Body of pancreas (tissue), 4 donors: ENCODE measurements at regions not wholly inside any gene's neighbourhood (a gene's known extent, or its start where the extent isn't known, plus 50 kb on each side); places are given as distances from the start of the nearest gene placed in this dataset.

Experiments
- POLR2A ChIP-seq, 3 donors: fragments of 450-650 bp; IDR thresholded peaks; one replicate each; pipeline ENCODE4 v1.6.1; 2016; ENCODE audit warnings: antibody characterized with exemption in 3 of 3, mild to moderate bottlenecking in 2 of 3
- TF ChIP-seq, protein P1 (sequence below), 7 experiments: fragments of 450-650 bp in 4 of 7; fragments of 200-600 bp in 3 of 7; sonication (generic) in 3 of 7; IDR thresholded peaks; one replicate each; pipeline ENCODE4 v1.5.1; 2016 to 2019; ENCODE audit warnings: antibody characterized with exemption in 7 of 7

DNA sequence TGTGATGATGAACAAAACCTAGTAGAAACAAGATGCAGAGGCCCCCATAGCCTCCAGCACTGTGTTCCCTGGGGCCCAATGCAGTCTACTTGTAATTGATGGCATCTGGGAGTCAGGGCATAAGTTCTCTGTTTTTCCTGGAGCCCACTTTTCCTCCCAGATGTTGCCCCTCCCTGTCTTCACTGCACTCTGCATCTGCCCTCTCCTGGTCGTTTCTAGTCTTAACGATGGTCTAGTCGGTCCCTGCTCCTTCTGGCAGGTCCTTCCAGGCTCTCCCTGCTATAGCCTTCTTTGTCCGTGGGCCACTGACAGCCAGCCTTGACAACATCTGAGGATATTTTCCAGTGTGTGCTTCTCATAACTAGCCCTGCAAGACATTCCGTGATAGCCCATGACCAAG lies 208.3 kb downstream of the GXYLT1 start:
- TF ChIP-seq, protein P1, sequence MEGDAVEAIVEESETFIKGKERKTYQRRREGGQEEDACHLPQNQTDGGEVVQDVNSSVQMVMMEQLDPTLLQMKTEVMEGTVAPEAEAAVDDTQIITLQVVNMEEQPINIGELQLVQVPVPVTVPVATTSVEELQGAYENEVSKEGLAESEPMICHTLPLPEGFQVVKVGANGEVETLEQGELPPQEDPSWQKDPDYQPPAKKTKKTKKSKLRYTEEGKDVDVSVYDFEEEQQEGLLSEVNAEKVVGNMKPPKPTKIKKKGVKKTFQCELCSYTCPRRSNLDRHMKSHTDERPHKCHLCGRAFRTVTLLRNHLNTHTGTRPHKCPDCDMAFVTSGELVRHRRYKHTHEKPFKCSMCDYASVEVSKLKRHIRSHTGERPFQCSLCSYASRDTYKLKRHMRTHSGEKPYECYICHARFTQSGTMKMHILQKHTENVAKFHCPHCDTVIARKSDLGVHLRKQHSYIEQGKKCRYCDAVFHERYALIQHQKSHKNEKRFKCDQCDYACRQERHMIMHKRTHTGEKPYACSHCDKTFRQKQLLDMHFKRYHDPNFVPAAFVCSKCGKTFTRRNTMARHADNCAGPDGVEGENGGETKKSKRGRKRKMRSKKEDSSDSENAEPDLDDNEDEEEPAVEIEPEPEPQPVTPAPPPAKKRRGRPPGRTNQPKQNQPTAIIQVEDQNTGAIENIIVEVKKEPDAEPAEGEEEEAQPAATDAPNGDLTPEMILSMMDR (IDR thresholded peaks at IDR 0.05): no peak
- TF ChIP-seq POLR2A (IDR thresholded peaks at IDR 0.05): no peak
